Chondrocyte (in vitro differentiated cells): ENCODE measurements at regions not wholly inside any gene's neighbourhood (a gene's known extent, or its start where the extent isn't known, plus 50 kb on each side); places are given as distances from the start of the nearest gene placed in this dataset.

ENCODE experiments used
- DNase-seq: peaks from one replicate; pipeline ENCODE4 v3.0.0; 2021; ENCODE audit warnings: mixed read lengths, low spot score
- H3K27ac Mint-ChIP-seq: one replicate; pipeline ENCODE4 v1.8.0; 2021; ENCODE audit warnings: mild to moderate bottlenecking, moderate library complexity, mixed read lengths; ENCODE audit not compliant: unreplicated experiment
- H3K27me3 Mint-ChIP-seq: 2 replicates; pipeline ENCODE4 v1.8.0; 2021; ENCODE audit warnings: low read depth, mixed read lengths
- H3K36me3 Mint-ChIP-seq: 2 replicates; pipeline ENCODE4 v1.8.0; 2021; ENCODE audit warnings: low read depth, mixed read lengths
- H3K4me1 Mint-ChIP-seq: 2 replicates; pipeline ENCODE4 v1.8.0; 2021; ENCODE audit warnings: low read depth, mild to moderate bottlenecking, mixed read lengths
- H3K4me3 Mint-ChIP-seq: one replicate; pipeline ENCODE4 v1.8.0; 2021; ENCODE audit warnings: mild to moderate bottlenecking, moderate library complexity, mixed read lengths; ENCODE audit not compliant: unreplicated experiment
- H3K9me3 Mint-ChIP-seq: 2 replicates; pipeline ENCODE4 v1.8.0; 2021; ENCODE audit warnings: low read depth, mixed read lengths
- CTCF ChIP-seq: fragments of 200-600 bp; sonication (generic); IDR thresholded peaks from 2 replicates; pipeline ENCODE4 v1.5.0; 2021; ENCODE audit warnings: antibody characterized with exemption, mild to moderate bottlenecking, moderate library complexity

GRCh38 chr17:33798308-33798707 is 456.8 kb upstream of the CCL2 start:
- Mint-ChIP-seq H3K4me1 (no peaks in the 10 kb centered on the region), H3K27me3 (no peaks in the 10 kb centered on the region), H3K4me3 (no peak overlapping the region), H3K36me3 (no peaks in the 10 kb centered on the region), H3K9me3 (no peaks in the 10 kb centered on the region), H3K27ac (no peak overlapping the region)
- TF ChIP-seq CTCF: no peak
- DNase-seq: no peak

GRCh38 chr17:33802349-33803198 is 452.5 kb upstream of the CCL2 start:
- no peak overlapping the region for H3K27ac Mint-ChIP-seq

GRCh38 chr17:33803199-33803685 is 451.8 kb upstream of the CCL2 start:
- no peaks in the 10 kb centered on the region for H3K9me3 Mint-ChIP-seq
- peaks cover 1% of the 10 kb centered on the region for H3K27me3 Mint-ChIP-seq
- no peak overlapping the region for H3K27ac Mint-ChIP-seq
- no peak for DNase-seq
- H3K36me3 Mint-ChIP-seq: no peaks in the 10 kb centered on the region
- no peak overlapping the region for H3K4me3 Mint-ChIP-seq
- no peaks in the 10 kb centered on the region for H3K4me1 Mint-ChIP-seq
- no peak for TF ChIP-seq CTCF

More at GRCh38 chr17:33802349-33803198, 452.5 kb upstream of the CCL2 start:
- Mint-ChIP-seq H3K4me1 (no peaks in the 10 kb centered on the region), H3K4me3 (no peak overlapping the region), H3K9me3 (no peaks in the 10 kb centered on the region), H3K27me3 (no peaks in the 10 kb centered on the region), H3K36me3 (no peaks in the 10 kb centered on the region)
- DNase-seq: no peak
- no peak for TF ChIP-seq CTCF

GRCh38 chr17:33803686-33804085 is 451.4 kb upstream of the CCL2 start:
- Mint-ChIP-seq H3K36me3 (no peaks in the 10 kb centered on the region), H3K9me3 (no peaks in the 10 kb centered on the region), H3K4me1 (no peaks in the 10 kb centered on the region), H3K27me3 (peaks cover 1% of the 10 kb centered on the region), H3K27ac (no peak overlapping the region), H3K4me3 (no peak overlapping the region)
- no peak for TF ChIP-seq CTCF
- no peak for DNase-seq

- no peak for TF ChIP-seq CTCF
- Mint-ChIP-seq H3K4me3 (no peak overlapping the region), H3K4me1 (no peaks in the 10 kb centered on the region), H3K27ac (no peak overlapping the region), H3K36me3 (no peaks in the 10 kb centered on the region), H3K9me3 (no peaks in the 10 kb centered on the region), H3K27me3 (peaks cover 1% of the 10 kb centered on the region)
- no peak for DNase-seq
Observed at GRCh38 chr17:33804401-33804800, 450.7 kb upstream of the CCL2 start.
